ENCODE measurements at regions not wholly inside any gene's neighbourhood (a gene's known extent, or its start where the extent isn't known, plus 50 kb on each side); places are given as distances from the start of the nearest gene placed in this dataset.
A peak's percentile ranks its signal among the peaks of the same experiment; 100 is the strongest.
"Not testable (repeated sequence)": the region's sequence is repeated elsewhere in the genome, so short reads cannot be mapped to it uniquely, and the experiment has no call there.

DNA sequence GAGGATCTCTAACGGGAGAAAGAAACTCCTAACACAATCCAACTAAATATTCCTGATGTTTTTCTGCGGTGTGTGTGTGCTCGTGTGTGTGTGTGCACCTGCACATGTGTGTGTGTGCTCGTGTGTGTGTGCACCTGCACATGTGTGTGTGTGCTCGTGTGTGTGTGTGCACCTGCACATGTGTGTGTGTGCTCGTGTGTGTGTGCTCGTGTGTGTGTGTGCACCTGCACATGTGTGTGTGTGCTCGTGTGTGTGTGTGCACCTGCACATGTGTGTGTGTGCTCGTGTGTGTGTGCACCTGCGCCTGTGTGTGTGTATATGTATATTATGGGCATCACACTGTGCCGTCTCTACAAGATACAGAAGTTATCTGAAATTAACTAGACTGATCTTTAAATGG lies 1451.9 kb downstream of the STIM2 start:
- DNase-seq (ENCODE audit: low read depth); H3K9me3 ChIP-seq (ENCODE audit: control insufficient read depth, low read length); H3K9ac ChIP-seq (ENCODE audit: low read length); H3K36me3 ChIP-seq (ENCODE audit: control insufficient read depth, insufficient read depth, low read length, severe bottlenecking); H3K27me3 ChIP-seq (replicated peaks; ENCODE audit: control insufficient read depth, insufficient read depth, low read length); H3K4me3 ChIP-seq (ENCODE audit: low read length); H3K4me1 ChIP-seq (ENCODE audit: control insufficient read depth, insufficient read depth, low read length): not testable (repeated sequence)

DNA sequence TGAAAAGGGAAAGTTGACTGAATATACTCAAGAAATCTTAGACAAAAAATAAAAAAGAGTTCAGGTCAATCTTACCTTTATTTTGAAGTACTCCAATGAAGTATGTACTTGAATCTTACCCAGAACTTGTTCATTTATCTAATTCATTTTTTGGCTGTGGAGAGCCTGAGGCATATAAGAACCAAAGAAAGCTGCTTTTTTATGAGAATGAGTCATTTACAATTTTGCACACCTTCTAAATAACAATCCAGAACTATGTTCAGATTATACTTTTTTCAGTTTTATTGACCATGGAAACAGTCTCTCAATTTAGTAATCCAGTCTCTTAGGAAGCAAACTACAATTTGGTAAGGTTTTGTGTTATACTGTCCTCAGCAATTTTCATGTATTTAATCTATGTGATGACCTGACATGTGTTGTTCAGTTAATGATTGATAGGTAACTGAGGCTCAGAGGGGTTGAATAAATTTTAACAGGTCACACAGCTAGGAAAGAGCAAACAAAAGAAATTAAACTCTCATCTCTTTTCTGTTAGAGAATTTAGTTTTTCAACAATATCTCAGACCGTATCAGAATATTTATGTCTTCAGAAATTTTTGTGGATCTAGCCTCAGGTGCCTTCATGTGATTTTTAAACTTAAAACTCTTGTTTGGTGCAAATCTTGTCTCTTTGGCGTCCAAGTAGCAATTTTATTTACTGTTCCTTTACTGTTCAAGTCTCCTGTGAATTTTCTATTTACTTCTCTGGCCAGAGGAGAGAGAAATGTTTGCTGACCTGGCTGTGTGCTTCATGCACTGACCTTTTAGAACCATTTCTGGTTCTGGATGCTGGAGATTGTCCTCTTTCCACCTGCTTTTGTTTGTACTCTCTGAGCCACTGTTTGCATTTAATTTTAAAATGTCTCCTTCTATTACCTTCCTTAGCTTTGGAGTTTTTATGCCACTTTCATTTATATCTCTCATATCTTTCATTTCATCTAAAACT lies 1453.4 kb downstream of the STIM2 start:
- Histone ChIP-seq H3K9me3 (ENCODE audit: control insufficient read depth, low read length) (no peaks in the 10 kb centered on the region), H3K9ac (ENCODE audit: low read length) (no peak overlapping the region), H3K4me1 (ENCODE audit: control insufficient read depth, insufficient read depth, low read length) (no peaks in the 10 kb centered on the region), H3K4me3 (ENCODE audit: low read length) (no peak overlapping the region), H3K27me3 (replicated peaks; ENCODE audit: control insufficient read depth, insufficient read depth, low read length) (no peaks in the 10 kb centered on the region), H3K36me3 (ENCODE audit: control insufficient read depth, insufficient read depth, low read length, severe bottlenecking) (no peaks in the 10 kb centered on the region)
- DNase-seq (ENCODE audit: low read depth) = no peak

DNA sequence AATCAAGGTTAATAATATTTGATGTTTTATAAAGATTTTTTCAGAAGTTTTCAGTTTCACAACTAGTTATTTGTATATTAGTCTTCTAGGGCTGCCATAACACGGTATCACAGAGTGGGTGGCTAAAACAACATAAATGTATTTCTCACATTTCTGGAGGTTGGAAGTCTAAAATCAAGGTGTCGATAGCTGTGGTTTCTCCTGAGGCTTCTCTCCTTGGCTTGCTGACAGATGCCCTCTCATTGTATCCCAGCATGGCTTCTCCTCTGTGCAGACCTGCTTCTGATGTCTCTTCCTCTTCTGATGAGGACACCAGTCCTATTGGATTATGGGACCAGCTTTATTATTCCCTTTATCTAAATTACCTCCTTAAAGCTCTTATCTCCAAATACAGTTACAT lies 1456.6 kb downstream of the STIM2 start:
- no peak overlapping the region for H3K4me3 ChIP-seq (ENCODE audit: low read length)
- H3K9me3 ChIP-seq (ENCODE audit: control insufficient read depth, low read length) = no peaks in the 10 kb centered on the region
- no peak for DNase-seq (ENCODE audit: low read depth)
- H3K36me3 ChIP-seq (ENCODE audit: control insufficient read depth, insufficient read depth, low read length, severe bottlenecking) = no peaks in the 10 kb centered on the region
- no peaks in the 10 kb centered on the region for H3K4me1 ChIP-seq (ENCODE audit: control insufficient read depth, insufficient read depth, low read length)
- H3K27me3 ChIP-seq (replicated peaks; ENCODE audit: control insufficient read depth, insufficient read depth, low read length) = no peaks in the 10 kb centered on the region
- no peak overlapping the region for H3K9ac ChIP-seq (ENCODE audit: low read length)

DNA sequence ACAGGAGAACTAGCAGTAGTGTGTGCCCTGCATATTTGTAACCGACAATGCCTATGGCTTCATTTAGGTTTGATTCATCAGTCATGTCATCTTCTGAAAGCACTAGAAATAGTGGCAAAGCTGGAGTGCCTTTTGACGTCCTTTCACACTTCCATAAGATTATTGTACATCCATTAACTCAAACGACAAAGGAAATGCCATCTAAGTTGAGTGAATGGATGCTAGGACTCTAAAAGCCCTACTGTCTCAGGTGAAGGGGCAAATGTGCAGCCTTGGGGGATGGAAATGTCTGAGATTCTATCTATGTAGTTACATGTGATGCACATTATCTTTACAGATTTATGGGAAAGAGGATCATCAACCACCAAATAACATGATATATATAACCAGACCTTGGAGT lies 1473.6 kb downstream of the STIM2 start:
- no peak overlapping the region for H3K4me3 ChIP-seq (ENCODE audit: low read length)
- H3K9ac ChIP-seq (ENCODE audit: low read length) = no peak overlapping the region
- no peaks in the 10 kb centered on the region for H3K9me3 ChIP-seq (ENCODE audit: control insufficient read depth, low read length)
- DNase-seq (ENCODE audit: low read depth) = no peak
- no peaks in the 10 kb centered on the region for H3K36me3 ChIP-seq (ENCODE audit: control insufficient read depth, insufficient read depth, low read length, severe bottlenecking)
- H3K4me1 ChIP-seq (ENCODE audit: control insufficient read depth, insufficient read depth, low read length) = no peaks in the 10 kb centered on the region
- H3K27me3 ChIP-seq (replicated peaks; ENCODE audit: control insufficient read depth, insufficient read depth, low read length) = no peaks in the 10 kb centered on the region

DNA sequence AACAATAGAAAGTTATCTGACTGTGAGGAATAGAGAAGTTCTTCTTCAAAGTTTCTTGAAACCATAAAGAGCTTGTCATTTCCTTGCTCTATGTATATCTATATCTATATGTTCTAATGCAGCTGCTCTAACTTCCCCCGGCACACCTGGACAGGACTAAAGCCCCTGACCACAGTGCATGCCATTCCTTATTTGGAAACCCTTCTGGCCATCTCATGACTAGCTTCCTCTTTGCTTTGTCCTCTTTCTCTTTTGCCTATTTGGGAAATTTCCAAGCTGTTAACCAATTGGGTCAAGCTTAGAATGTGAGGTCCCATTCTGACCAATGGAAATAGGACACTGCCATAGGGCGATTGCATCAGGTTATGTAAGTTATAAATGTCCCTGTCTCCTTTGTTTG lies 1481.1 kb downstream of the STIM2 start:
- no peak for DNase-seq (ENCODE audit: low read depth)
- H3K4me3 ChIP-seq (ENCODE audit: low read length) = peak overlapping the region; percentile 31

DNA sequence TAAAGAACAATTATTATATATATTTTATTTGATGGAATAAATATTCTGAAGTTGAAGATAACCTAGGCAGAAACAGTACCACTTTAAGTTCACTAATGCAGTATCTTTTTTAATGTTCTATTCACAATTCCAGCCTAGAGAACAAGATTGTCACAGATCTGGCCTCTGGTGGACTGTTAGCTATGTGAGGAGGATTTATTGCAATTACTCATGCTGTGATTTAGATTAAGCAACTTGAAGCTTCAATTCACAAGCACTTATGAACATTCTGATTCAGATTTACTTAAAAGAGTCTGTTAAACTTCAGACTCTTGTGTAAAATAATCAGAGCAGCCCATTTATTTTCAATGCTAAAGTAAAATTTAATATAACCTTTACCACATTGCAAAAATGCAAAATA lies 1489.8 kb downstream of the STIM2 start:
- Histone ChIP-seq H3K4me3 (ENCODE audit: low read length) (no peak overlapping the region), H3K9me3 (ENCODE audit: control insufficient read depth, low read length) (no peaks in the 10 kb centered on the region), H3K36me3 (ENCODE audit: control insufficient read depth, insufficient read depth, low read length, severe bottlenecking) (no peaks in the 10 kb centered on the region), H3K27me3 (replicated peaks; ENCODE audit: control insufficient read depth, insufficient read depth, low read length) (no peaks in the 10 kb centered on the region), H3K4me1 (ENCODE audit: control insufficient read depth, insufficient read depth, low read length) (peaks cover 5% of the 10 kb centered on the region), H3K9ac (ENCODE audit: low read length) (no peak overlapping the region)
- DNase-seq (ENCODE audit: low read depth) = peak; percentile 61

More for the DNA sequence above, 1481.1 kb downstream of the STIM2 start:
- no peaks in the 10 kb centered on the region for H3K36me3 ChIP-seq (ENCODE audit: control insufficient read depth, insufficient read depth, low read length, severe bottlenecking)
- no peaks in the 10 kb centered on the region for H3K27me3 ChIP-seq (replicated peaks; ENCODE audit: control insufficient read depth, insufficient read depth, low read length)
- no peaks in the 10 kb centered on the region for H3K4me1 ChIP-seq (ENCODE audit: control insufficient read depth, insufficient read depth, low read length)
- H3K9ac ChIP-seq (ENCODE audit: low read length) = no peak overlapping the region
- H3K9me3 ChIP-seq (ENCODE audit: control insufficient read depth, low read length) = peaks cover 20% of the 10 kb centered on the region

DNA sequence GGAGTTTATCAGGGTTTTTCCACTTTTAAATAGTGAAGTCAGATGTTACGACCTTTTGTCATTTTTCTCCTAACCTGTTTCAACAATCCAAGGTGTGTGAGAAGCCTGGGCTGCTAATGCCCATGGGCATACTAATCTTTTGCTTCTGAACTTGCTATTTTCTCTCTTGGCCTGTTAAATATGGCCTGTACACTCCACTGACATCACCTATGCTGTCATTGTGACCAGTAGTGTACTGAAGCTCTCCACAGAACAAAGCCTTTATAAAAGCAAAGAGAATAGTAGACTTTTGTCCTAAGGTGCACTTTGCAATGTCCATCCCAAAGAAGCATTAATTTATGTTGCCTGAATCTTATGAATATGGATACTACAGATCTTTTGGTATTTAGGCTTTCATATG lies 1490.5 kb downstream of the STIM2 start:
- Histone ChIP-seq H3K9me3 (ENCODE audit: control insufficient read depth, low read length) (no peaks in the 10 kb centered on the region), H3K9ac (ENCODE audit: low read length) (no peak overlapping the region), H3K36me3 (ENCODE audit: control insufficient read depth, insufficient read depth, low read length, severe bottlenecking) (no peaks in the 10 kb centered on the region), H3K4me1 (ENCODE audit: control insufficient read depth, insufficient read depth, low read length) (peaks cover 5% of the 10 kb centered on the region), H3K27me3 (replicated peaks; ENCODE audit: control insufficient read depth, insufficient read depth, low read length) (no peaks in the 10 kb centered on the region), H3K4me3 (ENCODE audit: low read length) (no peak overlapping the region)
- DNase-seq (ENCODE audit: low read depth) = no peak

DNA sequence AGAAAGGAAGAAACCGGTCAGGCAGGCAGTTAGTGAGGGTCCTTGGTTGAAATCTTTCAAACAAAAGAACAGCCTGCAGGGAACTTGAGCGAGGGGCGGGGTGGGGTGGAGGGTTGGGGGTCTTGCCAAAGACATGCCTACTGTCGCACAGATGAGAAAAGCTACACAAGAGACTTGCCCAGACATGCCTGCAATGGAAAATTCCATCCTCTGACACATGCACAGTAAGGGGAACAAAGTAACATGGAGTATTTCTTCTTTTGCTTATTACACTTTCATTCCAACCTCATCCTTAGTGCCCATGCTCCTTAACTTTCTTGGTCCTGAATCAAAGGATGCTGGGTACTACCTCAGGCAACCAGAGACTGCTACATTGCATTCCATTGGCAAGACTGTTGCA lies 1491.2 kb downstream of the STIM2 start:
- Histone ChIP-seq H3K36me3 (ENCODE audit: control insufficient read depth, insufficient read depth, low read length, severe bottlenecking) (no peaks in the 10 kb centered on the region), H3K4me3 (ENCODE audit: low read length) (no peak overlapping the region), H3K9me3 (ENCODE audit: control insufficient read depth, low read length) (no peaks in the 10 kb centered on the region), H3K27me3 (replicated peaks; ENCODE audit: control insufficient read depth, insufficient read depth, low read length) (no peaks in the 10 kb centered on the region), H3K9ac (ENCODE audit: low read length) (no peak overlapping the region), H3K4me1 (ENCODE audit: control insufficient read depth, insufficient read depth, low read length) (peaks cover 5% of the 10 kb centered on the region)
- no peak for DNase-seq (ENCODE audit: low read depth)

DNA sequence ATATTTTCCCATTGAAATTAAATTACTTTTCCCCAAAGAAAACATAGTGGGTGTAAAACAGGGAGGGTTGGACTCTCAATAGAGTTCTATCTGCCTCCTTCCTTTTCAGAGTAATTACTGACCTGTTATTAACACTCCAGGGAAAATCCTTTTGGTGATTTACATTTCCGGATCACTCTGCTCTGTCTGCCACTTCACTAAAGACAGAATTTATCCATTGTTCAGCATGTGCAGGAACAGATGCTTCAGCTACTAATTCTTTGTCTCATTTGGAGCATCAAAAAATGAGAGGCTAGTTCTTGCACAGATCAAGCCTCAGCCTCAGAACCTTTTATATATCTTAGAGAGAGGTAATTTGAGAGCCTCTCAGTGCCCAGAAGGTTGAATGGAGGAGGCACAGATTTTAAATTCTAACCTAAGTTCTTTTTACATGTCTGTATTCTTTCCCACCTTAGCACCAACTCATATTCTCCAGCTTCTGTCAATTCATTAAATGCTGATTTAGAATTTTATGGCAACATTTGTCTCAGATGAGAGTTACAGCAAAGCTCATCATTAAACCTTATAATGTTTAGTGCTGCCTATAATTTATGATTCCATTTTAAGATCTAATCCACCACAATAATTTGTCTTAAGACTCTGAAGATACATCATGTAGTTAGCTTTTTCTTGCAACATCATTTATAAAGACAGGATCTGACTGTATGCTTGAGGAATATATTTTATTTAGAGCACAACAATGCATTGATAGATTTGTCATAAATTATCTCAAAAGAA lies 1494.4 kb downstream of the STIM2 start:
- no peak for DNase-seq (ENCODE audit: low read depth)
- Histone ChIP-seq H3K27me3 (replicated peaks; ENCODE audit: control insufficient read depth, insufficient read depth, low read length) (no peaks in the 10 kb centered on the region), H3K4me3 (ENCODE audit: low read length) (no peak overlapping the region), H3K9me3 (ENCODE audit: control insufficient read depth, low read length) (no peaks in the 10 kb centered on the region), H3K4me1 (ENCODE audit: control insufficient read depth, insufficient read depth, low read length) (peaks cover 17% of the 10 kb centered on the region), H3K9ac (ENCODE audit: low read length) (no peak overlapping the region), H3K36me3 (ENCODE audit: control insufficient read depth, insufficient read depth, low read length, severe bottlenecking) (no peaks in the 10 kb centered on the region)

DNA sequence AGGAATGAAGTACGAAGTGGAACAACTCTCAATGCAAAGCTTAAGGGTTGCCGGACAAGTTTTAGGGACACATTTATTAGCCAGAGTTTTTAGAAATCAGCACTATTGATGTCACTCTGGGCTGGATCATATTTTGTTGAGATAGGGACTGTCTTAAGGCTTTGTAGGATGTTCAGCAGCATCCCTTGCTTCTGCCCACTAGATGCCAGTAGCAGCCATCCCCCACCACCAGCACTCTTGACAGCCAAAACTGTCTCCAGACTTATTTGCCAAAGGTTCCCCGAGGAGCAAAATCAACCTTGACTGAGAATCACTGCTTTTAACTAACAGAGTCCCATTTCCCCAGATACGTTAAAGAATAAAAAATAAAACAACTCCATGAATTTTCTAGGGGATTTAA lies 1497.3 kb downstream of the STIM2 start:
- Histone ChIP-seq H3K9ac (ENCODE audit: low read length) (no peak overlapping the region), H3K4me3 (ENCODE audit: low read length) (no peak overlapping the region), H3K36me3 (ENCODE audit: control insufficient read depth, insufficient read depth, low read length, severe bottlenecking) (no peaks in the 10 kb centered on the region), H3K27me3 (replicated peaks; ENCODE audit: control insufficient read depth, insufficient read depth, low read length) (no peaks in the 10 kb centered on the region), H3K4me1 (ENCODE audit: control insufficient read depth, insufficient read depth, low read length) (peaks cover 12% of the 10 kb centered on the region), H3K9me3 (ENCODE audit: control insufficient read depth, low read length) (no peaks in the 10 kb centered on the region)
- no peak for DNase-seq (ENCODE audit: low read depth)

DNA sequence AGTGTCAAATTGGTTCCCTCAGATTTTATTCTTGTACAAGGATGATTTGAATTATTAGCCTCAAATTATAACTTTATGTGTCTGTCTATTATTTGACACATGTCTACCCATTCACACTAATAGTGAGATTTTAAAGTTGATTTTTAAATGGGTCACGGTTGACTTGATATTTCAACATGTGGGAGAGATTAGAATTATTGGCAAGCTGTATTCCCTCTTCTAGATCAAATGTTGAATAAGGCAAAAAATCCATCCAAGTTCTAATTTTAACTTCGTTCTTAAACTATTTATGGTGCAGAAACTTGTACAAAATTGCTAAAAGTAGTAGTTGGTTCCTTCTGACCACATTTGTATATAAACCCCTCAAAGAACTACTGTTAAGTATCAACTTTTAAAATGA lies 1498.0 kb downstream of the STIM2 start:
- peak overlapping the region; percentile 35 for H3K4me3 ChIP-seq (ENCODE audit: low read length)
- no peaks in the 10 kb centered on the region for H3K9me3 ChIP-seq (ENCODE audit: control insufficient read depth, low read length)
- no peak overlapping the region for H3K9ac ChIP-seq (ENCODE audit: low read length)
- no peak for DNase-seq (ENCODE audit: low read depth)
- no peaks in the 10 kb centered on the region for H3K36me3 ChIP-seq (ENCODE audit: control insufficient read depth, insufficient read depth, low read length, severe bottlenecking)
- H3K4me1 ChIP-seq (ENCODE audit: control insufficient read depth, insufficient read depth, low read length) = peaks cover 12% of the 10 kb centered on the region
- H3K27me3 ChIP-seq (replicated peaks; ENCODE audit: control insufficient read depth, insufficient read depth, low read length) = no peaks in the 10 kb centered on the region

All from adipocyte (in vitro differentiated cells).